ENCODE measurements at regions not wholly inside any gene's neighbourhood (a gene's known extent, or its start where the extent isn't known, plus 50 kb on each side); places are given as distances from the start of the nearest gene placed in this dataset.

DNA sequence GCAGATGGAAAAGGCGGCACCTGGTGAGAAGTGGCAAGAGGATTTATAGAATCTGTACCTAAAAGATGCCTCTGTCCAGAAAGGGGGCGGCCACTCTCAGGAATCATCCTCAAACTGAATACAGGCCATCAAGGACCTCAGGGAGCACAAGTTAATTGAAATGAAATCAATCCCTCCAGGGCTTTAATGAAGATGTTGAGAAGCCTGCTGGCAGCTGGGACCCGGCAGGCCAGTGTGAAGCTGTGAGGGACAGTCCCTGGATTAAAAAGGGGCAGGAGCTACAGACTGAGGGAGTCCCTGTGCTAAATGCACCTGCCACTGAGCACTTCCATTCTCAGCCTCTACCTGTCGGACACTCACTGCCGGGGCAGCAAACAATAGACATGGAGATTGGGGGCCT is 107.7 kb upstream of the GGTLC1 start:
- TF ChIP-seq, protein P1, sequence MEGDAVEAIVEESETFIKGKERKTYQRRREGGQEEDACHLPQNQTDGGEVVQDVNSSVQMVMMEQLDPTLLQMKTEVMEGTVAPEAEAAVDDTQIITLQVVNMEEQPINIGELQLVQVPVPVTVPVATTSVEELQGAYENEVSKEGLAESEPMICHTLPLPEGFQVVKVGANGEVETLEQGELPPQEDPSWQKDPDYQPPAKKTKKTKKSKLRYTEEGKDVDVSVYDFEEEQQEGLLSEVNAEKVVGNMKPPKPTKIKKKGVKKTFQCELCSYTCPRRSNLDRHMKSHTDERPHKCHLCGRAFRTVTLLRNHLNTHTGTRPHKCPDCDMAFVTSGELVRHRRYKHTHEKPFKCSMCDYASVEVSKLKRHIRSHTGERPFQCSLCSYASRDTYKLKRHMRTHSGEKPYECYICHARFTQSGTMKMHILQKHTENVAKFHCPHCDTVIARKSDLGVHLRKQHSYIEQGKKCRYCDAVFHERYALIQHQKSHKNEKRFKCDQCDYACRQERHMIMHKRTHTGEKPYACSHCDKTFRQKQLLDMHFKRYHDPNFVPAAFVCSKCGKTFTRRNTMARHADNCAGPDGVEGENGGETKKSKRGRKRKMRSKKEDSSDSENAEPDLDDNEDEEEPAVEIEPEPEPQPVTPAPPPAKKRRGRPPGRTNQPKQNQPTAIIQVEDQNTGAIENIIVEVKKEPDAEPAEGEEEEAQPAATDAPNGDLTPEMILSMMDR (IDR thresholded peaks at IDR 0.05), result no peak
- Histone ChIP-seq H3K27ac (peak overlapping the region in 3 of 4 donors; percentile 35 to 62 (median 51)), H3K36me3 (no peaks in the 10 kb centered on the region), H3K4me3 (no peak overlapping the region), H3K27me3 (no peaks in the 10 kb centered on the region), H3K4me1 (no peaks in the 10 kb centered on the region), H3K9me3 (no peaks in the 10 kb centered on the region)
- ATAC-seq (peak in 1 of 4 donors; percentile 22), DNase-seq (no peak), FAIRE-seq (no peak)
- 56 to 57% methylated on average over 5 of the region's 5 CpGs for WGBS, 2 donors
- intact Hi-C loops (cut with DNase I), result no loop called here

GRCh38 chr20:24095756-24096155 is 107.2 kb upstream of the GGTLC1 start:
- intact Hi-C loops (cut with DNase I), result no loop called here
- DNase-seq (peak in 2 of 6 donors; percentile 15 to 28), ATAC-seq (peak; percentile 55 to 79 (median 74)), FAIRE-seq (no peak)
- H3K36me3 ChIP-seq, result no peaks in the 10 kb centered on the region
- H3K4me1 ChIP-seq, result no peaks in the 10 kb centered on the region
- H3K27me3 ChIP-seq, result no peaks in the 10 kb centered on the region
- TF ChIP-seq, protein P1 (IDR thresholded peaks at IDR 0.05), result no peak
- H3K27ac ChIP-seq, result peak overlapping the region in 3 of 4 donors; percentile 35 to 62 (median 54)
- H3K4me3 ChIP-seq, result no peak overlapping the region
- H3K9me3 ChIP-seq, result no peaks in the 10 kb centered on the region
- WGBS, 2 donors, result 38 to 49% methylated on average over 7 of the region's 7 CpGs

DNA sequence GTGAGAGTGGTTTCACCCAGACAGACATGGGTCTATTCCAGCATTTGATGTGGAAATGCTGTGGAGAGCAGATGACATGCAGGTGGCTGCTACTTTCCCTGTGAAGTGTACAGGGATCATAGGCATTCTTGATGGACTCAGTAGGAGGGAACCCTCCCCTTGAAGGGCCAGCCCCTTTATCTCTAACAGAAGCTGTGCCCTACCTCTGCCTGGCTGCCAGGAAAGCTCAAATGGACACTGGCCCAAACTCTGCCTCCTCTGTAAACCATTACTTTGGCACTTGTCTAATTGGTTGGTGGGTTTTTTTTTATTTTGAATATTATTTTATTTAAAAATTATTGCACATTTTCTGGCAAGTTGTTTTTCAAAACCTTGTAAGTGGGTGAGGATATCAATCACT is 106.7 kb upstream of the GGTLC1 start:
- Histone ChIP-seq H3K9me3 (no peaks in the 10 kb centered on the region), H3K4me3 (no peak overlapping the region), H3K27ac (peak overlapping the region in 3 of 4 donors; percentile 22 to 62 (median 54)), H3K4me1 (no peaks in the 10 kb centered on the region), H3K27me3 (no peaks in the 10 kb centered on the region), H3K36me3 (no peaks in the 10 kb centered on the region)
- FAIRE-seq (no peak), ATAC-seq (peak in 2 of 4 donors; percentile 42 to 53), DNase-seq (no peak)
- TF ChIP-seq, protein P1 (IDR thresholded peaks at IDR 0.05), result no peak
- intact Hi-C loops (cut with DNase I), result no loop called here

DNA sequence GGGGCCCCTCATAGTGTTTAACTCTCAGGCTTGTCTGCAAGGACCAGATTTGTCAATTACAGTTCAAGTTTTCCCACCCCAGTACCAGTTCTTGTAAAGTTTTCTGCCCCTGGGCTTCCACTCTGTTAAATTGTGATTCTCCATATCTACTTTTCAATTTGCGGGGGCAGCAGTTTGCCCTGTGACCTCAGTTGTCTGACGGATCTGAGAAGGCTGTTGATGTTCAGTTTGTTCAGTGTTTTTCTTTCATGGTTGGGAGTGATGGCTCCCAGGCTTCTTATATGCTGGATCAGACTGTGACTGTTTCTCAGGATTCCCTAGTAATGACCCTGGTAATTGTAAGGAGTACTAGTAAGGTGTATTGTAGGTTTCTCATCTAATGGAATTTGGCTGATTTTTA is 101.0 kb upstream of the GGTLC1 start:
- TF ChIP-seq, protein P1 (IDR thresholded peaks at IDR 0.05), result no peak
- 54 to 61% methylated on average over 2 of the region's 2 CpGs for WGBS, 2 donors
- Histone ChIP-seq H3K36me3 (no peaks in the 10 kb centered on the region), H3K4me1 (no peaks in the 10 kb centered on the region), H3K27ac (no peak overlapping the region), H3K9me3 (no peaks in the 10 kb centered on the region), H3K4me3 (no peak overlapping the region), H3K27me3 (no peaks in the 10 kb centered on the region)
- intact Hi-C loops (cut with DNase I), result loop anchor here in 1 of 3 donors (10.0 kb wide), 1 partner anchor 65 kb away; no protein-coding TSS in a partner anchor
- ATAC-seq (no peak), DNase-seq (no peak), FAIRE-seq (no peak)

DNA sequence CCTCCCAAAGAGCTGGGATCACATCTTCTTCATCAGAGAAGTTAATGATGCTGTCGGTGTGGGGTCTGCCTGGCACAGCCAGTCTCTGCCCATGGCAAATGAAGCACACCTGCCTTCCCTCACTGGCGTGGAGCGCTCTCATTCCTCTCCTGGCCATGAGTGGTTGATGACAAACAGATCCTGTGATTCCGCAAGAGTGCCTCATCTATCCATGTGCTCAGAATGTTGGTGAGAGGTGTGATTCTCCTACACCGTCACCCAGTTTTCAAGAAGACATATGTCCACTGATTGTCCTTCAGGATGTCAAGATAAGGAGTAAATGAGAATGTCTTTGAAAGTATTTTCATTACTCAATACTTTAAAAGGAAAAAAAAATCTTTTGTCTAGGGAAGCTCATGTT is 97.5 kb upstream of the GGTLC1 start:
- DNase-seq, result no peak
- ATAC-seq, result no peak
- FAIRE-seq, result no peak
- intact Hi-C loops (cut with DNase I), result loop anchor here in 1 of 3 donors (10.0 kb wide), 1 partner anchor 61 kb away; no protein-coding TSS in a partner anchor
- Histone ChIP-seq H3K36me3 (no peaks in the 10 kb centered on the region), H3K4me1 (no peaks in the 10 kb centered on the region), H3K27me3 (no peaks in the 10 kb centered on the region), H3K9me3 (no peaks in the 10 kb centered on the region), H3K4me3 (no peak overlapping the region), H3K27ac (no peak overlapping the region)
- WGBS, 2 donors, result 56 to 61% methylated on average over 5 of the region's 5 CpGs
- TF ChIP-seq, protein P1 (IDR thresholded peaks at IDR 0.05), result no peak
